Stimulated activated CD8-positive, alpha-beta memory T cell treated with anti-CD3 and anti-CD28 coated beads, Interleukin-7, amount 100 ng/mL, for 48 hours (primary cell): ENCODE measurements at regions not wholly inside any gene's neighbourhood (a gene's known extent, or its start where the extent isn't known, plus 50 kb on each side); places are given as distances from the start of the nearest gene placed in this dataset.

Source experiments
- DNase-seq, 2 donors: peaks; one replicate each; pipeline ENCODE4 v3.0.0-alpha.2; 2020; ENCODE audit warnings: low read depth in 1 of 2; ENCODE audit errors: extremely low read depth in 1 of 2

DNA sequence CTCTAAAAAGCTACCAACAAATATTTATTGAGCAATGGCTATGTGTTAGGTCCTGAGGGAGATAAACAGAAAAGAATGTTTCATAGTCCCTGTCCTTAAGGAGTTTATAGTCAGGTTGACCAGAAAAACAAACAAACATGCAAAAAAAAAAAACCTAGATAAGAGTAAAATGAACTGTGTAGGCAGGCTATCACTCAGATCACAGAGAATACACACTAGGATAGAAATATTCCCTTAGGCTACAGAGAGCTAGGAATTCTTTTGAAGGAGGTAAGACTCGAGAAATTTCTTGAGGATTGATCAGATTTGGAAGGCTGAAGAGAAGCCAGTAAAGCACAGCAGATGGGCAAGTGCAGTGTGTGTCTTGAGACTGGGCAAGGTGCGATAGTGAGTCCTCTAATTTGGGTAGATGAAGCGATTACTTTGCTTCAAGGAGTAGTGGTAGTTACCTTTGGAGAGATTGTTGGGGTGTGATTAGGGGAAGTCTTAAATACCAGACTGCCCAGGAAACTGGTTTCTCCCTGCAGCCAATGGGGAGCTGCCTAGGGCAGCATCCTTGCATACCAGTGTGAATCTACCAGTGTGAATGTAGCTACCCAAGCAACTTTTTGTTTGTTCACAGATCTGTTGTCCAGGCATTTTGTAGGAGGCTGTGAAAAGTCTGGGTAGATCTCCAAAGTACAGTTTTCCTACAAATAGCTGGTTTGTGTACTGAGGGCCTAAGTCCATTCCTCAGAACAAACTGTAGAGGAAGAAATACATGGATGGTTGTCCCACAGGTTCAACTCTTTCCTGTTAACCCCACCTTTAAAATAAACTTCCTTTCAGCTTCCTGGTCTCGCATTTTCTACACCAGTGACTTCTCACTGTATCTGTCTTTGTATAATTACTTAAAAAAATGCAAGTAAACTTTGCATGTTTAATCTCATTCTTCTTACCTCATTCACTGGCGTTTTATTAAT is 314.1 kb downstream of the KLF5 start:
- DNase-seq: no peak

DNA sequence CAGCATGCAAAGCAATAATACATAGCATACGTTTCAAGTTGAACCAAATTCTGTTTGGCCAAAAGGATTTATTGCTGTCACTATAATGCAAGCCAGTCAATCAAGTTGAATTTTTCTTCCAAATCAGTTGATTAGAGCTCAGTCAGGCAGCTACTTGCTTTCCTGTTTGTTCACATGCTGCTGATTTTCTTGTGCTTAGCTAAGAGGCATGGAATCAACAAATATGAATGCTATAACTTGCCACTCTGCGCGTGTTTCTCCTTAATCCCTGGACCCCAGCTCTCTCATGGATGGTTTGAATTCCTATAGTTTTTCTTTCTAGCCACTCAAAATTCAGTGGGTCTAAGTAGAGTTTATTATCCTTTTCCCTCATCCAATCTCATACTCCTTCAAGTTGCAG is 311.3 kb downstream of the KLF5 start:
- DNase-seq: no peak

- no peak for DNase-seq
Observed at GRCh38 chr13:73369095-73369494, 310.3 kb downstream of the KLF5 start.

- no peak for DNase-seq
Observed at GRCh38 chr13:73368608-73369007, 309.8 kb downstream of the KLF5 start.

DNA sequence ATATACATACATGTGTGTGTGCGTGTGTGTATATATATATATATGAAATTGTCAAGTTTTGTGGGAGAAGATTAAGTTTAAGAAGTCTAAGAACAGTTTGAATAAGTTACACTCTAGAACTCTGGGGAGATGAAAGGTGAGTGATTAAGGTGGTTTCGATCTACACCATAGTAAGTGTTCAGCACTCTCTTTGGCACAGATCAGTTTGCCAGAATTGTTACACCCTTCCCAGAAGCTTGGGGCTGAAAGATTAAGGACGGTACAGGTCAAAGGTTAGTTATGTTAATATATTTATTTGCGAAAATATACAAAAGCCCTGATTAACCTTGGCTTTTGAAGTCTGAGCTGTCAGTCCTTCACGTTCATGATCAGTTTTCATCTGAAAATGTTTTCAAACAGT is 309.1 kb downstream of the KLF5 start:
- DNase-seq: no peak

- no peak for DNase-seq
Observed at GRCh38 chr13:73366241-73366640, 307.4 kb downstream of the KLF5 start.

DNA sequence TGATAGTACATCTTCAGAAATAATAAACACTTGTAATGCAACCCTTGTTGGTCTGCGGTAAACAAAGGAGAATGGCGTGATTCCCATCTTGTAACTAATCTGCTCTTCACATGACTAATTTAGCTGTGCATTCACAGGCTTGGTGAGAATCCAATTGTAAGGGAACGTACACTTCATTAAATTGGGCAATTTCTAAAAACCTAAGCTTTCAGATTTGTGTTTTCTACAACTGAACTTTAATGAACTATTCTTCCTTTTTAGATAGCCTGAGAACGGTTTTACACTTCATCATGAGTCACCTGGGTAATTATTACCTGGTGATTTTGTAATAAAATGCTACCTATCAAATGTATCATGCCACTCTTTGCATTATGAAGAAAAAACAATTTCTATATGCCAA is 306.9 kb downstream of the KLF5 start:
- DNase-seq: no peak

DNA sequence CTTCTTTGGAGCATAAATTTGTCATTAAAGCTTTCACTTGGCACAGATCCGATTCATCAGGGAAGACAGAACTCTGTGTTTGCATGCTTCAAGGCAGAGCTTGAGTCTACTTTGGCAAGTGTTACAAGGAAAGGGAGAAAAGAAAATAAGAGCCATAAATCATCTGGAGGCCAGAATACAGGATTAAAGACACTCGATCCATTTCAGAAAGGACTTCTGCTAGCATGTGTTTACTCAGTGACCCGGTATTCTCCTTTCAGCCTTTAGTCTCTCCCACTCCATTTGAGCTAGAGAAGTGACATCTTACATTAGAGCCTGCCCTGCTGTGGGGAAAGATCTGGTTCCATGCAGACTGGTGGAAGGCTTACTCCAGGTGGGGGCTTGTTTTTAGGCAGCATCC is 306.4 kb downstream of the KLF5 start:
- DNase-seq: no peak

GRCh38 chr13:73364736-73365135 is 305.9 kb downstream of the KLF5 start:
- no peak for DNase-seq

- DNase-seq: no peak
Observed at GRCh38 chr13:73358606-73359095, 299.8 kb downstream of the KLF5 start.

DNA sequence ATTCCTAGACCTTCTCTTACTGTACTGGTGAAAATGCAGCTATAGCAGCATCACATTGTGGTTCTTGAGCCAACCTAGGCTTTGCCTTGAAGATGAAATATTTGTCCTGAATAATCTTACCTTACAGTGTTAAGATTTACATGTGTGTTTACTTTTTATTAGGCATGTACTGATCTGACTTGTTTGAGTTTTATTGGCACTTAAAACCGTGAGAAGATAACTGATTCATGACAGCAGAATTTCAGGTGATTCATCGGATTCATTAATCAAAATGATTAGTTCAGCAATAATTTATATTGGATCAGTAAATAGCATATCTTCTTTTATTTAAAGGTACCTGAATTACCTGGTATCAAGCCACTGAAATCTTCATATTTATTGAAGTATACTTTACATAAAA is 296.3 kb downstream of the KLF5 start:
- DNase-seq: no peak

DNA sequence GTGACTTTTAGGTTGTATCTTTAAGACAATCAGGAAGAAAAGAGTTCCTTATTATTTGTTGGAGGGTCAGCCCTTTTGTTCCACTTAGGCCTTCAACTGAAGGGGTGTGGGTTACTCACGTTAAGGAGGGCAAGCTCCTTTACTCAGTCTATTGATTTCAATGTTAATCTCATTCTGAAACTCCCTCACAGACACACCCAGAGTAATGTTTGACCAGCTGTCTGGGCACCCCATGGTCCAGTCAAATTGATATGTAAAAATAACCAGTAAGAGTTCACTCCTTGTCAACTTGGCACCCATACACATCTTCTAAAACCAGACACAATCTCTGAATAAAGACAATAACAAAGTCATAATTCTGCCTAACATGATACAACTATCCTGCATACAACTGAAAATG is 292.9 kb downstream of the KLF5 start:
- no peak for DNase-seq

DNA sequence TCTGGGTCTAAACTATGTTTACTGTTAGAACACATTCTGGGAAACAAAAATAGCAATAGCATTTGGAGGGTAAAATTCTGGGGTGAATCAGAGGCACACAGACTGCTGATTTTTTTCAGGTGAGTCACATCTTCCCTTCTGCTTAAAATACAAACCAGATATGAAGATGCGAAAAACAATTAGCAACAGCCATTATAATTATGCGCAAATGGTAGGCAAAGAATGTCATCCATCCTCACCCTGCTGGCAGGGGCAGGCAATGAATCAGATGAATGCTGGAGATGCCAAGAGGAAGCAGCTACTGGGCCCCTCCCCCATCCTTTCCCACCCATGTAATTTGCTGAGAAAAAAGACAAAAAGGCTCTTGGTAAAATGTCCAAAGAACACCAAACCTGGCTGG is 282.9 kb downstream of the KLF5 start:
- no peak for DNase-seq

GRCh38 chr13:73340069-73340468 is 281.3 kb downstream of the KLF5 start:
- DNase-seq: no peak

DNA sequence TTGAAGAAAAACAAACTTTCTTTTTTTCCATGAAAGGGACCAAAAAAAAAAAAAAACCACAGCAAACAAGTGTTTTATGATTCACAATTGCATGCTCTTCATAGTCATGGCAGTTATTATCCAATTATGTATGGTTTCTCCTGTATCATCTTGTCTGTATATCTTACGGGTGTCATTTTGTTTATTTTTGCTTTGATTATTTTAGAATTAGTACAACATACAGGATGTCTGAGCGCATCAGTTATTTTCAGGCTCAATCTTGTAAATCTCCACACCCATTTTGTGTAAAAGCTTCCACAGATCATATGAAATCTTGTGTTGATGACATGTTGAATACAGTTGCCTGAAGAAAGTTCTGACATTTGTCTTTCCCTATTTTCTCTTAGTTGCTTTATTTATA is 280.3 kb downstream of the KLF5 start:
- DNase-seq: no peak

DNA sequence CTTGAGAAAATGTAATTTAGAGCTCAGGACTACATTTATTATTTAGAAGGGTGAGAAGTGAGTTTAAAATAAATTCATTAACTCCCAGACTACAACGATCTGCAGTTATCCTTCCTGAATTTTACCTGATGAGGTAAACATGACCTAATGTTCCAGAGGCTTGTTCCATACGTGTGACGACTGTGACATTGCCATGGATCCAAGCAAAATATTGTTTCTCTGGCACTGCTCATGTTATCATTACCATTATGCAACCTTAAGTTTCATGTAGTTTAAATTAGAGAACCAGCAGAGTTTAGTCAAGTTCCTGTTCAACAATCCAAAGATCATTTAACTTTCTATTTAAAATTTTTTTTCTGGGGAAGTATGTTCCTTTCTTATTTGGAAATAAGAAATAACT is 279.6 kb downstream of the KLF5 start:
- DNase-seq: no peak

DNA sequence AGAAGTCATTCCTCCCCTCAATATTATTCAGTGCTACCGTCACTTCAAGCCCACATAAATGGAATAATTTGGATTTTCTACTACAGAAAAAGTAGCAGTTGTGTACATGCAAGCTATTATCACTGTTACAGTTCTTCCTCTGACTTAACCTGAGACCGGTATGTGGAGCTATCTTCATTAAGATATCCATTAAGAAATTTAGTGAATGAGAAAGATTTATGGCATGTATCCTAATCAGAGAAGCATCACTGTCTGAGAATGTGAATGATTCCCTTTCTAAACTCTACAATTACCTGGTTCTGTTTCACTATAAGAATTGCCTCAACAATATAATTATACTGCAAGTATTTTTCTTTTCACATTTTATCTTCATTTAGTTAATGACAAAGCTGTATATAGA is 278.7 kb downstream of the KLF5 start:
- no peak for DNase-seq

DNA sequence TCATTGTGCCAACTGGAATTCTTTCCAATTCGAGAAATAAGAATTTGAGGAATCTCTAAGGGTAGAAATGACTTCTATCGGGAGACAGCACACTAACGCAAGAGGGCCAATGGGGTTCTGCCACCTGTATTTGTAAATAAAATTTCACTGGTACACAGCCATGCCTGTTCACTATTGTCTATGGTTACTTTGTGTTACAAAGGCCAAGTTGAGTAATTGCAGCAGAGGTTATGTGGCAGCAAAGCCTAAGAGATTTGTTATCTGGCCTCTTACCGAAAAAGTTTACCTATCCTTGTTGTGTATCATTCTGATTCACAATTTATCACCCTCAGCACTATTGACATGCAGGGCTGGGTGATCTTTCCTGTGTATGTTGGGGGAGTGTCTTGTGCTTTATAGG is 278.0 kb downstream of the KLF5 start:
- no peak for DNase-seq

- no peak for DNase-seq
Observed at GRCh38 chr13:73335944-73336343, 277.1 kb downstream of the KLF5 start.

DNA sequence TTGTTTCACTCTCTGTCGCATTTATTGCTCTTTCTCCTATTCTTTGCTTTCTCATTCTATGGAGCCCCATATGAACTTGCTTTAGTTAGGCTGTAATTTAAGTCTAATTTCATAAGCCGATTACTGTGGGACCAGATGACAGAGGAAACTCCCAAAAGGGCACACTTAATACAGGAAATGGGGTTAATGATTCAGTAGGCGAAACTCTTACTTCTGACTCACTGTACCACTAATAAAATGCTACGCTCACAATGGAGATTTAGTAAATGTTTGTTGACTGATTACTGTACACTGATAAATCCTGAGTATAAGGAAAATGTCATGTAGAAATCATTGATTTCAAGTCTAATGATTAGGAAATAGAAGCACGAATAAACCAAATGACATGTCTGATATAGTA is 276.4 kb downstream of the KLF5 start:
- DNase-seq: no peak

DNA sequence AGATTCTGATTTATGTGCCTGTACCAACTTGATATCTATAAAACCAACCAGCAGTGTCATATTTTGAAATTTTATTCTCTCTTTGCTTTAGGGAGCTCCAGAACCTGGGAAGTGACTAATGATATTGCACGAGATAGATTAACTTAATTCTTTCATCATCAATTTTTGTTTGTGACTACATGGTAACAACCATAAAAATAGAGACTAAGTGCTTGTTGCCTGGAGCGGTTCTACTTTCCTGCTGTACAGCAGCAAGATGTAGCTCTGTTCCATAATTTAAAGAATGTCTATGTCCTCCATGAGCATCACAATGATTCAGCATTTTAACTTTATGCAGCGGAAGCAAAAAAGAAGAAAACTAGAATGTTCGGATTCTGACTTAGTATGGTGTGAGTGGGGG is 275.6 kb downstream of the KLF5 start:
- no peak for DNase-seq

DNA sequence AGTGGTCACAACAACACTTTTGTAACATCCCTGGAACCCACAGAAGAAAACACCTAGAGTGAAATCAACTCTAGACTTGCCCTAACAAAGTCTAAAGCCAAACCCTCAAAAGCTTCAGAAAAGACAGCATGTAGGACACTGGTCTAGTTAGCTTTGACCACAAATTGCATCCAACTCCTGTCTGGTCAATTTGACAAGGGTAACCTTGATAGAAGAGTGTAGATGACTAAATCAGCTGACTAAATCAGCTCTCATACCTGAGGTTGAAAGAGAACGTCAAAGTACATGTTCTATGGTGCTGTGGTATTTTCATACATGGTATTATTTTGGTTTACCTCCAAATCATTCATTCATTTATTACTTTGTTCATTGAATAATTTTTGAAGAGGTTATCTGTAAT is 272.8 kb downstream of the KLF5 start:
- no peak for DNase-seq

DNA sequence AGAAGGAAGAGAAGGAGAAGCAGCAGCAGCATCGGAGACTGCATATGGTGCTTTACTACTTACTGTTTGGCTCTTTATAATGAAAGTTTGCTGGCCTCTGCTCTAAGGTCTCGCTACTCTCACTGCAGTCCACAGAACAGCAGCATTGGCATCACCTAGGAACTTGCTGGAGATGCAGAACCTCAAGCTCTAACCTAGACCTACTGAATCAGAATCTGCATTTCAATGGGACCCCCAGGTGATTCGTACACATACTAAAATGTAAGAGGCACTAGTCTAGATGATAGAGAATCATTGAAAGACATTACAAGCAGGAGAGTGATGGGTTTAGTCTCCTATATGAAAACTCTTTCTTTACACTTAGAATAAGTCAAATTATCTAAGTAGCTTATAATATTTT is 270.6 kb downstream of the KLF5 start:
- DNase-seq: no peak
